KMS-11 (cell line): ENCODE measurements at regions not wholly inside any gene's neighbourhood (a gene's known extent, or its start where the extent isn't known, plus 50 kb on each side); places are given as distances from the start of the nearest gene placed in this dataset.

Experiments
- H2AFZ ChIP-seq: fragments of 200-600 bp; sonication (generic); 2 replicates; pipeline ENCODE4 v1.6.1; 2016; ENCODE audit warnings: antibody characterized with exemption, mixed run types, low read depth
- H3K27ac ChIP-seq: fragments of 200-600 bp; sonication (generic); 2 replicates; pipeline ENCODE4 v1.6.1; 2016; ENCODE audit warnings: mild to moderate bottlenecking, mixed run types
- H3K27me3 ChIP-seq: fragments of 200-600 bp; sonication (generic); 2 replicates; pipeline ENCODE4 v1.6.1; 2017; ENCODE audit warnings: mild to moderate bottlenecking, low read depth, mixed run types, moderate library complexity; ENCODE audit not compliant: insufficient read depth
- H3K36me3 ChIP-seq: fragments of 200-600 bp; sonication (generic); 2 replicates; pipeline ENCODE4 v1.6.1; 2017; ENCODE audit warnings: mild to moderate bottlenecking, mixed run types; ENCODE audit not compliant: insufficient read depth
- H3K4me1 ChIP-seq: fragments of 200-600 bp; sonication (generic); 2 replicates; pipeline ENCODE4 v1.6.1; 2016; ENCODE audit warnings: mild to moderate bottlenecking, low read depth, mixed run types; ENCODE audit not compliant: poor library complexity, severe bottlenecking
- H3K4me2 ChIP-seq: fragments of 200-600 bp; sonication (generic); 2 replicates; pipeline ENCODE4 v1.7.0; 2016; ENCODE audit warnings: mild to moderate bottlenecking, mixed run types
- H3K4me3 ChIP-seq: fragments of 200-600 bp; sonication (generic); IDR thresholded peaks from 2 replicates; pipeline ENCODE4 v1.6.1; 2017; ENCODE audit warnings: low read depth, low read length, mixed read lengths; ENCODE audit not compliant: insufficient read depth
- H3K79me2 ChIP-seq: fragments of 200-600 bp; sonication (generic); 2 replicates; pipeline ENCODE4 v1.6.1; 2016; ENCODE audit warnings: low read depth, mixed run types; ENCODE audit not compliant: insufficient read depth
- H3K9ac ChIP-seq: fragments of 200-600 bp; sonication (generic); 2 replicates; pipeline ENCODE4 v1.6.1; 2016; ENCODE audit warnings: mild to moderate bottlenecking, mixed run types
- H4K20me1 ChIP-seq: fragments of 200-600 bp; sonication (generic); 2 replicates; pipeline ENCODE4 v1.6.1; 2016; ENCODE audit warnings: mild to moderate bottlenecking, mixed run types; ENCODE audit not compliant: insufficient read depth
- TF ChIP-seq, protein P1 (sequence below): fragments of 200-600 bp; sonication (generic); conservative IDR thresholded peaks from 2 replicates; pipeline ENCODE4 v1.6.1; 2017; ENCODE audit warnings: low read depth, mild to moderate bottlenecking, antibody characterized with exemption, low read length, moderate library complexity, mixed read lengths

- TF ChIP-seq, protein P1, sequence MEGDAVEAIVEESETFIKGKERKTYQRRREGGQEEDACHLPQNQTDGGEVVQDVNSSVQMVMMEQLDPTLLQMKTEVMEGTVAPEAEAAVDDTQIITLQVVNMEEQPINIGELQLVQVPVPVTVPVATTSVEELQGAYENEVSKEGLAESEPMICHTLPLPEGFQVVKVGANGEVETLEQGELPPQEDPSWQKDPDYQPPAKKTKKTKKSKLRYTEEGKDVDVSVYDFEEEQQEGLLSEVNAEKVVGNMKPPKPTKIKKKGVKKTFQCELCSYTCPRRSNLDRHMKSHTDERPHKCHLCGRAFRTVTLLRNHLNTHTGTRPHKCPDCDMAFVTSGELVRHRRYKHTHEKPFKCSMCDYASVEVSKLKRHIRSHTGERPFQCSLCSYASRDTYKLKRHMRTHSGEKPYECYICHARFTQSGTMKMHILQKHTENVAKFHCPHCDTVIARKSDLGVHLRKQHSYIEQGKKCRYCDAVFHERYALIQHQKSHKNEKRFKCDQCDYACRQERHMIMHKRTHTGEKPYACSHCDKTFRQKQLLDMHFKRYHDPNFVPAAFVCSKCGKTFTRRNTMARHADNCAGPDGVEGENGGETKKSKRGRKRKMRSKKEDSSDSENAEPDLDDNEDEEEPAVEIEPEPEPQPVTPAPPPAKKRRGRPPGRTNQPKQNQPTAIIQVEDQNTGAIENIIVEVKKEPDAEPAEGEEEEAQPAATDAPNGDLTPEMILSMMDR: no peak
- Histone ChIP-seq H3K79me2 (no peaks in the 10 kb centered on the region), H3K36me3 (no peaks in the 10 kb centered on the region), H3K4me2 (no peak overlapping the region), H2AFZ (no peak overlapping the region), H3K4me1 (no peaks in the 10 kb centered on the region), H3K4me3 (no peak overlapping the region), H3K27me3 (no peaks in the 10 kb centered on the region), H3K27ac (no peak overlapping the region), H4K20me1 (no peaks in the 10 kb centered on the region), H3K9ac (no peak overlapping the region)
Observed at GRCh38 chr1:56223968-56224367, 355.4 kb downstream of the PLPP3 start.

DNA sequence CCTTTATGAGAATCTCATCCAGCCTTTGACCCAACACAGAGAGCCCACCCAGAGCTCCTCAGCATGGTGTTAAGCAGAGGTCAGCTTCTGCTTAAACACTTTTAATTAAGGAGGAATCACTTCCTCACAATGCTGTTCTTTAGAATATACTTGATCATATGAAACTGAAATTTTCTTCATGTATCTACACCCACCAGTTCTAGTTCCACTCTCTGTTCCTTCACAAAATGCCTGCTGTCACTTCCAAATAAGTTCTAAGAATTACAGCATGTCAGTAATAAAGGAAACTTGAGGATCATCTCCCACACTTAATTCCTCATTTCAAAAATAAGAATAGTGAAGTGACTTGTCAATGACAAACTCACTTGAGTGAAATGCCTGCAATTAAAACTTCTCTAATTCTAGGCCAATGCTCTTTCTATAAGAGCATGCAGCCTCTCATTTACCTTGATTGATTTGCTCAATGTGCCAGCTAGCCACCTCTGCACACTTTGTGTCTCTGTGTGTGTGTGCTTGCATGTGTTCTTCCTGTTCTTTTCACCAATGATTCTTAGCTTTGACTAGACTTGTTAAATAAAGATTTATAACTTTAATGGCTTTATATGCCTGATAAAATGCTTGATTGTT, 356.3 kb downstream of the PLPP3 start:
- H3K79me2 ChIP-seq: no peaks in the 10 kb centered on the region
- no peaks in the 10 kb centered on the region for H3K36me3 ChIP-seq
- TF ChIP-seq, protein P1: no peak
- no peaks in the 10 kb centered on the region for H3K27me3 ChIP-seq
- H3K4me1 ChIP-seq: no peaks in the 10 kb centered on the region
- no peak overlapping the region for H3K4me2 ChIP-seq
- H2AFZ ChIP-seq: no peak overlapping the region
- H3K27ac ChIP-seq: no peak overlapping the region
- no peak overlapping the region for H3K9ac ChIP-seq
- H3K4me3 ChIP-seq: no peak overlapping the region
- H4K20me1 ChIP-seq: no peaks in the 10 kb centered on the region

DNA sequence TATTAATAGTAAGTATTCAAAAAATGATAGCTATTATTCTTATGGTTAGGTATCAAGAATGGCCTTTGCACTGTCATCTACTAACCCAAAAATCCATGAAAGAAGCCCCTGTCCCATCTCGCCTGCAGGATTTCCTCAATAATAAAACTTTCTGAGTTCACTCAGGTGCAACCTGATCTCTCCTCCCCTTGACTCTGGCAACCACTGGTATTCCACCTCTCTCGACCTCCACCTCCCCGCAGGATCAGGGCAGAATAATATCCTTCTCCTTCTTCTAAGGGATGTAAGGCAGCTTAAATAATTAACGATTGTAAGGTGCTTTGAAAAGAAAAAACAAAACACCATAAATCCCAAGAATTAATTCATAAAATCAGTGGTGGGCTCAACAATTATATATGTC, 359.3 kb downstream of the PLPP3 start:
- H3K9ac ChIP-seq: no peak overlapping the region
- H4K20me1 ChIP-seq: no peaks in the 10 kb centered on the region
- H3K4me3 ChIP-seq: no peak overlapping the region
- no peaks in the 10 kb centered on the region for H3K4me1 ChIP-seq
- no peaks in the 10 kb centered on the region for H3K79me2 ChIP-seq
- no peak overlapping the region for H3K27ac ChIP-seq
- no peaks in the 10 kb centered on the region for H3K36me3 ChIP-seq
- TF ChIP-seq, protein P1: no peak
- no peaks in the 10 kb centered on the region for H3K27me3 ChIP-seq
- no peak overlapping the region for H2AFZ ChIP-seq
- no peak overlapping the region for H3K4me2 ChIP-seq

DNA sequence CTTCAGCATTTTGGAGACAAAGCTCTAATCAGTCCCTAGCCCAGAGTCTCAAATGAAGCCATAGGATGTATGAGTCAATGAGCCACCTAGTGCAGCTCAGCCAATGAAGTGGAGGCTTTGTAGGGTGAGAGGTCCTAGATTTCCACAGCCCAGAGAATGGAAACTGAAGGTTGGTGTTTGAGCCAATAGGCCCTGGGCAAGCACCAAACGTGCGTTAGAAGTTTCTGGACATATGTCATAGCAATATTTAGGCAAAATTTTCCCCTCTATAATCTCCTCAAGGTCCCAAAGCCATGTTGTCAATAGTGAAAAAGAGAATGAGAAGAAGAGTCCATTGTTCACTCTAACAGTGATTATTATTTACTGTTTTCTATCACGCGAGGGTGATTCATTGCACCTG, 361.3 kb downstream of the PLPP3 start:
- Histone ChIP-seq H3K4me3 (no peak overlapping the region), H2AFZ (no peak overlapping the region), H3K9ac (no peak overlapping the region), H3K79me2 (no peaks in the 10 kb centered on the region), H3K36me3 (no peaks in the 10 kb centered on the region), H3K4me1 (no peaks in the 10 kb centered on the region), H3K27me3 (no peaks in the 10 kb centered on the region), H3K4me2 (no peak overlapping the region), H4K20me1 (no peaks in the 10 kb centered on the region), H3K27ac (no peak overlapping the region)
- TF ChIP-seq, protein P1: no peak
